A549 (cell line): ENCODE measurements at regions not wholly inside any gene's neighbourhood (a gene's known extent, or its start where the extent isn't known, plus 50 kb on each side); places are given as distances from the start of the nearest gene placed in this dataset.
"Not testable (repeated sequence)": the region's sequence is repeated elsewhere in the genome, so short reads cannot be mapped to it uniquely, and the experiment has no call there.

Experiments
- EP300 ChIP-seq, 2 experiments: fragments of >200 bp; sonication (Bioruptor Twin); formaldehyde crosslinking; IDR thresholded peaks; 2 replicates in 1 of 2; 3 replicates in 1 of 2; pipeline ENCODE4 v1.6.1; 2016 to 2017
- JUN ChIP-seq, 2 experiments: fragments of >200 bp; sonication (Bioruptor Twin); formaldehyde crosslinking; IDR thresholded peaks; 2 replicates in 1 of 2; 3 replicates in 1 of 2; pipeline ENCODE4 v1.6.1; 2016 to 2017
- MAZ ChIP-seq: fragments of 150-350 bp; IDR thresholded peaks from 2 replicates; pipeline ENCODE4 v1.6.1; 2014; ENCODE audit warnings: antibody characterized with exemption, low read depth, low read length, borderline replicate concordance
- PHF8 ChIP-seq: fragments of 200-600 bp; sonication (generic); IDR thresholded peaks from 2 replicates; pipeline ENCODE4 v1.6.1; 2016; ENCODE audit warnings: low read depth, mild to moderate bottlenecking, antibody characterized with exemption, moderate library complexity, borderline replicate concordance
- RCOR1 ChIP-seq: fragments of 150-350 bp; IDR thresholded peaks from 2 replicates; pipeline ENCODE4 v1.6.1; 2014; ENCODE audit warnings: antibody characterized with exemption, low read length, low read depth
- TF ChIP-seq, protein P1 (sequence below): fragments of >200 bp; sonication (Bioruptor Twin); formaldehyde crosslinking; IDR thresholded peaks from 3 replicates; pipeline ENCODE4 v1.5.1; 2016

- TF ChIP-seq, protein P1, sequence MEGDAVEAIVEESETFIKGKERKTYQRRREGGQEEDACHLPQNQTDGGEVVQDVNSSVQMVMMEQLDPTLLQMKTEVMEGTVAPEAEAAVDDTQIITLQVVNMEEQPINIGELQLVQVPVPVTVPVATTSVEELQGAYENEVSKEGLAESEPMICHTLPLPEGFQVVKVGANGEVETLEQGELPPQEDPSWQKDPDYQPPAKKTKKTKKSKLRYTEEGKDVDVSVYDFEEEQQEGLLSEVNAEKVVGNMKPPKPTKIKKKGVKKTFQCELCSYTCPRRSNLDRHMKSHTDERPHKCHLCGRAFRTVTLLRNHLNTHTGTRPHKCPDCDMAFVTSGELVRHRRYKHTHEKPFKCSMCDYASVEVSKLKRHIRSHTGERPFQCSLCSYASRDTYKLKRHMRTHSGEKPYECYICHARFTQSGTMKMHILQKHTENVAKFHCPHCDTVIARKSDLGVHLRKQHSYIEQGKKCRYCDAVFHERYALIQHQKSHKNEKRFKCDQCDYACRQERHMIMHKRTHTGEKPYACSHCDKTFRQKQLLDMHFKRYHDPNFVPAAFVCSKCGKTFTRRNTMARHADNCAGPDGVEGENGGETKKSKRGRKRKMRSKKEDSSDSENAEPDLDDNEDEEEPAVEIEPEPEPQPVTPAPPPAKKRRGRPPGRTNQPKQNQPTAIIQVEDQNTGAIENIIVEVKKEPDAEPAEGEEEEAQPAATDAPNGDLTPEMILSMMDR: not testable (repeated sequence)
- not testable (repeated sequence) for TF ChIP-seq MAZ; JUN (IDR thresholded peaks at IDR 0.05); EP300 (IDR thresholded peaks at IDR 0.05); PHF8; RCOR1
These were observed 522.5 kb upstream of the COBL start for GRCh38 chr7:51839130-51839529.
